ENCODE measurements at regions not wholly inside any gene's neighbourhood (a gene's known extent, or its start where the extent isn't known, plus 50 kb on each side); places are given as distances from the start of the nearest gene placed in this dataset.

DNA sequence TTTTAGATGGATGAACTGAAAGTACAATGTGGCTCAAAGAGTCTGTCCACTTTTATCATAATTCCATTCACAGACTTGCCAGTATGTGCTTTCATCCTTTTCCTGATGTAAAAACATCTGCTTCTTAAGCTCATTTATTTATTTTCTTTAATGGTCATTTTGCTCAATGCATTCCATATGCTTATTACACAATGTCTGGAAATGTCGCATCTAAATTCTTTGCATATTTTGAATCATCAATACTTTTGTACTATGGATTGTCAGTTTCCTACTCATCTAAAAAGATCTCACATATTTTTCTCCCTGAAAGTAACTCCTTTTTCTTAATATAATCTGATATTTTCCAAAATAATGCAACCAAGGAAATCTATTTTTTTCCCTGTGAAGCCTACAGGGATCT, 1315.8 kb downstream of the EFNB2 start:
- Histone ChIP-seq H3K27me3 (ENCODE audit: insufficient read depth, low read length) (no peaks in the 10 kb centered on the region), H3K4me3 (replicated peaks in 1 of 2; ENCODE audit: low read depth in 1 of 2, low read length in 2 of 2) (no peak overlapping the region), H3K4me2 (ENCODE audit: low read length) (no peak overlapping the region), H3K9ac (ENCODE audit: low read length) (no peak overlapping the region), H2AFZ (ENCODE audit: low read depth, low read length, poor library complexity, severe bottlenecking) (no peak overlapping the region), H3K36me3 (ENCODE audit: control insufficient read depth in 1 of 2, insufficient read depth in 2 of 2, low read length in 2 of 2) (no peaks in the 10 kb centered on the region), H3K27ac (ENCODE audit: low read depth, low read length) (no peak overlapping the region), H3K9me2 (ENCODE audit: insufficient read depth) (no peaks in the 10 kb centered on the region), H3K9me3 (ENCODE audit: control insufficient read depth in 1 of 2, insufficient read depth in 1 of 2, low read depth in 1 of 2, low read length in 2 of 2) (no peaks in the 10 kb centered on the region), H4K20me1 (ENCODE audit: insufficient read depth) (no peaks in the 10 kb centered on the region), H3K4me1 (ENCODE audit: control insufficient read depth in 1 of 2, insufficient read depth in 2 of 2, low read length in 2 of 2) (no peaks in the 10 kb centered on the region), H3K79me2 (ENCODE audit: insufficient read depth, low read length) (no peaks in the 10 kb centered on the region)
- ChIA-PET CTCF (no interaction called here), POLR2A (no interaction called here), RAD21 (ENCODE audit: low non-redundant PET in 1 of 2, low total read pairs in 2 of 2, uncharacterized antibody in 2 of 2, unreplicated experiment in 2 of 2) (no interaction called here)
- TF ChIP-seq EZH2 (IDR thresholded peaks at IDR 0.05): no peak
- TF ChIP-seq EZH2phosphoT487 (IDR thresholded peaks at IDR 0.05; ENCODE audit: borderline replicate concordance): no peak
- no peak for TF ChIP-seq RAD21 (IDR thresholded peaks at IDR 0.05; ENCODE audit: low read depth)
- TF ChIP-seq, protein P1, sequence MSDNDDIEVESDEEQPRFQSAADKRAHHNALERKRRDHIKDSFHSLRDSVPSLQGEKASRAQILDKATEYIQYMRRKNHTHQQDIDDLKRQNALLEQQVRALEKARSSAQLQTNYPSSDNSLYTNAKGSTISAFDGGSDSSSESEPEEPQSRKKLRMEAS (IDR thresholded peaks at IDR 0.05): no peak
- TF ChIP-seq CEBPB (IDR thresholded peaks at IDR 0.05; ENCODE audit: low read depth): no peak
- no peak for TF ChIP-seq ZFX (IDR thresholded peaks at IDR 0.05)
- no peak for TF ChIP-seq ELF1 (IDR thresholded peaks at IDR 0.05; ENCODE audit: borderline replicate concordance, low read depth)
- TF ChIP-seq SIN3A (IDR thresholded peaks at IDR 0.05; ENCODE audit: low read depth): no peak
- no peak for TF ChIP-seq SP1 (IDR thresholded peaks at IDR 0.05; ENCODE audit: low read depth)
- TF ChIP-seq CBX3 (IDR thresholded peaks at IDR 0.05; ENCODE audit: low read depth): no peak
- no peak for TF ChIP-seq POLR2A (IDR thresholded peaks at IDR 0.05; ENCODE audit: borderline replicate concordance, extremely low read depth, insufficient read depth, insufficient read length)
- TF ChIP-seq TCF7L2 (IDR thresholded peaks at IDR 0.05; ENCODE audit: borderline replicate concordance, extremely low read depth, insufficient read depth, insufficient read length): no peak
- TF ChIP-seq POLR2AphosphoS5 (IDR thresholded peaks at IDR 0.05; ENCODE audit: low read depth, low read length): no peak
- TF ChIP-seq, protein P2, sequence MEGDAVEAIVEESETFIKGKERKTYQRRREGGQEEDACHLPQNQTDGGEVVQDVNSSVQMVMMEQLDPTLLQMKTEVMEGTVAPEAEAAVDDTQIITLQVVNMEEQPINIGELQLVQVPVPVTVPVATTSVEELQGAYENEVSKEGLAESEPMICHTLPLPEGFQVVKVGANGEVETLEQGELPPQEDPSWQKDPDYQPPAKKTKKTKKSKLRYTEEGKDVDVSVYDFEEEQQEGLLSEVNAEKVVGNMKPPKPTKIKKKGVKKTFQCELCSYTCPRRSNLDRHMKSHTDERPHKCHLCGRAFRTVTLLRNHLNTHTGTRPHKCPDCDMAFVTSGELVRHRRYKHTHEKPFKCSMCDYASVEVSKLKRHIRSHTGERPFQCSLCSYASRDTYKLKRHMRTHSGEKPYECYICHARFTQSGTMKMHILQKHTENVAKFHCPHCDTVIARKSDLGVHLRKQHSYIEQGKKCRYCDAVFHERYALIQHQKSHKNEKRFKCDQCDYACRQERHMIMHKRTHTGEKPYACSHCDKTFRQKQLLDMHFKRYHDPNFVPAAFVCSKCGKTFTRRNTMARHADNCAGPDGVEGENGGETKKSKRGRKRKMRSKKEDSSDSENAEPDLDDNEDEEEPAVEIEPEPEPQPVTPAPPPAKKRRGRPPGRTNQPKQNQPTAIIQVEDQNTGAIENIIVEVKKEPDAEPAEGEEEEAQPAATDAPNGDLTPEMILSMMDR (IDR thresholded peaks at IDR 0.05 in 2 of 3, conservative IDR thresholded peaks at IDR 0.05 in 1 of 3; ENCODE audit: borderline replicate concordance in 1 of 3, insufficient read depth in 1 of 3, low read depth in 2 of 3, low read length in 2 of 3): no peak
- no peak for DNase-seq (ENCODE audit: low read depth, low spot score)
- intact Hi-C loops (cut with micrococcal nuclease): loop anchor here (1.0 kb wide), 1 partner anchor 39 kb away; no protein-coding TSS in a partner anchor
- no TSS peak for BruUV-seq (replicated peaks)
- ATAC-seq: no peak

All from HCT116 (cell line).